OCI-LY1 (cell line): ENCODE measurements at regions not wholly inside any gene's neighbourhood (a gene's known extent, or its start where the extent isn't known, plus 50 kb on each side); places are given as distances from the start of the nearest gene placed in this dataset.

Source experiments
- CTCF ChIP-seq: fragments of 200-600 bp; sonication (generic), shearing (Covaris generic); IDR thresholded peaks from 2 replicates; pipeline ENCODE4 v1.5.1; 2017; ENCODE audit warnings: mild to moderate bottlenecking, antibody characterized with exemption, low read length, moderate library complexity, mixed read lengths
- EZH2 ChIP-seq: fragments of 200-600 bp; sonication (generic), shearing (Covaris generic); IDR thresholded peaks from 2 replicates; pipeline ENCODE4 v1.8.0; 2017; ENCODE audit warnings: borderline replicate concordance, mixed run types, mild to moderate bottlenecking, antibody characterized with exemption, low read length, moderate library complexity, mixed read lengths

- no peak for TF ChIP-seq EZH2
- no peak for TF ChIP-seq CTCF
Measured at GRCh38 chr6:164243949-164244348, 829.4 kb downstream of the QKI start.
